Natural killer cell (primary cell): ENCODE measurements at regions not wholly inside any gene's neighbourhood (a gene's known extent, or its start where the extent isn't known, plus 50 kb on each side); places are given as distances from the start of the nearest gene placed in this dataset.

ENCODE experiments used
- ATAC-seq, 3 donors: fragments of 150-1000 bp in 2 of 3; fragments of 200-7000 bp in 1 of 3; cut with Tn5 transposase; 1 replicate in 1 of 3; 2 replicates in 2 of 3; pipeline ENCODE4 v1.10.0; 2021; ENCODE audit warnings: mild to moderate bottlenecking in 2 of 3, moderate library complexity in 2 of 3
- DNase-seq, 2 donors: peaks; one replicate each; pipeline versions ENCODE4 v3.0.0 to v3.0.0-alpha.2; 2013 to 2021; ENCODE audit warnings: mixed read lengths in 1 of 2
- H3K27ac ChIP-seq: one replicate; pipeline ENCODE4 v1.5.1; 2013; ENCODE audit warnings: mild to moderate bottlenecking, low read length
- H3K27me3 ChIP-seq: one replicate; pipeline ENCODE4 v1.6.1; 2013; ENCODE audit warnings: low read length; ENCODE audit not compliant: control insufficient read depth, insufficient read depth
- H3K36me3 ChIP-seq: one replicate; pipeline ENCODE4 v1.6.1; 2013; ENCODE audit warnings: low read length; ENCODE audit not compliant: control insufficient read depth, insufficient read depth
- H3K4me1 ChIP-seq: one replicate; pipeline ENCODE4 v1.6.1; 2013; ENCODE audit warnings: low read length; ENCODE audit not compliant: control insufficient read depth, insufficient read depth
- H3K4me3 ChIP-seq: one replicate; pipeline ENCODE4 v1.5.1; 2013; ENCODE audit warnings: low read length
- H3K9me3 ChIP-seq: one replicate; pipeline ENCODE4 v1.6.1; 2013; ENCODE audit warnings: low read length; ENCODE audit not compliant: control insufficient read depth, insufficient read depth
- H3K27ac Mint-ChIP-seq, 2 donors: one replicate each; pipeline ENCODE4 v1.8.0; 2022; ENCODE audit warnings: mild to moderate bottlenecking in 2 of 2, mixed read lengths in 2 of 2, moderate library complexity in 1 of 2
- H3K27me3 Mint-ChIP-seq, 2 donors: one replicate each; pipeline ENCODE4 v1.8.0; 2022; ENCODE audit warnings: low read depth in 2 of 2, mixed read lengths in 2 of 2
- H3K36me3 Mint-ChIP-seq: one replicate; pipeline ENCODE4 v1.8.0; 2022; ENCODE audit warnings: mixed read lengths
- H3K4me1 Mint-ChIP-seq, 2 donors: one replicate each; pipeline ENCODE4 v1.8.0; 2022; ENCODE audit warnings: mixed read lengths in 2 of 2
- H3K4me3 Mint-ChIP-seq: one replicate; pipeline ENCODE4 v1.8.0; 2022; ENCODE audit warnings: mild to moderate bottlenecking, moderate library complexity, mixed read lengths
- H3K9me3 Mint-ChIP-seq, 2 donors: one replicate each; pipeline ENCODE4 v1.8.0; 2022; ENCODE audit warnings: mixed read lengths in 2 of 2
- CTCF ChIP-seq: fragments of 200-600 bp; IDR thresholded peaks from one replicate; pipeline ENCODE4 v1.8.0; 2022; ENCODE audit warnings: antibody characterized with exemption
- WGBS: methylation state at CpG from one replicate; pipeline ENCODE4 v1.1.7; 2013; ENCODE audit warnings: missing lambda C conversion rate; ENCODE audit not compliant: insufficient coverage; 5-methylcytosine and 5-hydroxymethylcytosine counted together
- intact Hi-C: fragments of 100-400 bp; cut with micrococcal nuclease; formaldehyde crosslinking; loops from one replicate; pipeline ENCODE4 v1.14.2; 2022

GRCh38 chr3:127393131-127393820 lies 105.4 kb upstream of the PRR20G start:
- no peak overlapping the region for H3K27ac Mint-ChIP-seq
- Histone ChIP-seq H3K36me3 (no peaks in the 10 kb centered on the region), H3K27me3 (no peaks in the 10 kb centered on the region), H3K27ac (no peak overlapping the region), H3K9me3 (no peaks in the 10 kb centered on the region), H3K4me1 (no peaks in the 10 kb centered on the region), H3K4me3 (no peak overlapping the region)
- H3K9me3 Mint-ChIP-seq: no peaks in the 10 kb centered on the region
- no peak for TF ChIP-seq CTCF
- peaks cover 18 to 23% of the 10 kb centered on the region in 2 donors for H3K27me3 Mint-ChIP-seq
- no peak for DNase-seq
- intact Hi-C loops: no loop called here
- no peaks in the 10 kb centered on the region for H3K36me3 Mint-ChIP-seq
- no peak for ATAC-seq
- no peaks in the 10 kb centered on the region for H3K4me1 Mint-ChIP-seq
- H3K4me3 Mint-ChIP-seq: no peak overlapping the region
- 79% methylated on average over 5 of the region's 5 CpGs for WGBS

GRCh38 chr3:127392156-127392490 lies 104.3 kb upstream of the PRR20G start:
- intact Hi-C loops: no loop called here
- no peak for TF ChIP-seq CTCF
- Mint-ChIP-seq H3K9me3 (no peaks in the 10 kb centered on the region), H3K27me3 (peaks cover 14 to 19% of the 10 kb centered on the region in 2 donors), H3K27ac (no peak overlapping the region), H3K4me3 (no peak overlapping the region), H3K4me1 (no peaks in the 10 kb centered on the region), H3K36me3 (no peaks in the 10 kb centered on the region)
- Histone ChIP-seq H3K4me3 (no peak overlapping the region), H3K27me3 (no peaks in the 10 kb centered on the region), H3K4me1 (no peaks in the 10 kb centered on the region), H3K27ac (no peak overlapping the region), H3K36me3 (no peaks in the 10 kb centered on the region), H3K9me3 (no peaks in the 10 kb centered on the region)
- no peak for DNase-seq
- WGBS: 83% methylated on average over 8 of the region's 8 CpGs
- ATAC-seq: no peak

- Histone ChIP-seq H3K9me3 (no peaks in the 10 kb centered on the region), H3K4me1 (no peaks in the 10 kb centered on the region), H3K4me3 (no peak overlapping the region), H3K27ac (no peak overlapping the region), H3K27me3 (no peaks in the 10 kb centered on the region), H3K36me3 (no peaks in the 10 kb centered on the region)
- Mint-ChIP-seq H3K4me1 (no peaks in the 10 kb centered on the region), H3K36me3 (no peaks in the 10 kb centered on the region), H3K9me3 (no peaks in the 10 kb centered on the region), H3K27me3 (peaks cover 9 to 19% of the 10 kb centered on the region in 2 donors), H3K4me3 (no peak overlapping the region), H3K27ac (no peak overlapping the region)
- ATAC-seq: no peak
- TF ChIP-seq CTCF: no peak
- 74% methylated on average over 14 of the region's 14 CpGs for WGBS
- DNase-seq: no peak
- intact Hi-C loops: no loop called here
These were observed 103.8 kb upstream of the PRR20G start for GRCh38 chr3:127391436-127392155.
